Activated CD4-positive, alpha-beta T cell treated with anti-CD3 and anti-CD28 coated beads, Interleukin-2, amount 50 U/mL, for 1 hour (primary cell): ENCODE measurements at regions not wholly inside any gene's neighbourhood (a gene's known extent, or its start where the extent isn't known, plus 50 kb on each side); places are given as distances from the start of the nearest gene placed in this dataset.
"Not testable (repeated sequence)": the region's sequence is repeated elsewhere in the genome, so short reads cannot be mapped to it uniquely, and the experiment has no call there.

Experiments used
- DNase-seq: peaks from one replicate; pipeline ENCODE4 v3.0.0-alpha.2; 2020

DNA sequence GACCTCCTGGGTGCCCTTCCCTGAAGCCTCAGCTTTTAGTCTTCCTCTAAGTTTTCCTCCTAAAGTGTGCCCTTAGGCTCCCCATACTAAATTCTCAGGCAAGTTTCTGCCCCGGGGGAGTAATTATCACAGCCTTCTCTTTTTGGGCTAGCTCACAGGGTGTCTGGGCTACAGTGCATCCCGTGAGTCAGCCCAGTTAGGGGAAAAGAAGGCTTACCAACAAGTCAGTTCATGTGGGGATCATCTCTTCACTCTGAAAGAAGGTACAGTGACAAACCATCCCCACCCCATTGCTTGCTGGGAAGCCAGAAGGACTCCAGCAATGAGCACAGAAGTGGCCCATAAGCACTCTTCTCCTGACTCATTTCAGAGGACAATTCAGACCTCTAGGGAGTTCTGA lies 134.7 kb upstream of the FAM9C start:
- no peak for DNase-seq

GRCh38 chrX:13177921-13178566 lies 133.6 kb upstream of the FAM9C start:
- DNase-seq = no peak

- DNase-seq = no peak
Measured at GRCh38 chrX:13175056-13175455, 130.6 kb upstream of the FAM9C start.

GRCh38 chrX:13170966-13171558 lies 126.6 kb upstream of the FAM9C start:
- no peak for DNase-seq

DNA sequence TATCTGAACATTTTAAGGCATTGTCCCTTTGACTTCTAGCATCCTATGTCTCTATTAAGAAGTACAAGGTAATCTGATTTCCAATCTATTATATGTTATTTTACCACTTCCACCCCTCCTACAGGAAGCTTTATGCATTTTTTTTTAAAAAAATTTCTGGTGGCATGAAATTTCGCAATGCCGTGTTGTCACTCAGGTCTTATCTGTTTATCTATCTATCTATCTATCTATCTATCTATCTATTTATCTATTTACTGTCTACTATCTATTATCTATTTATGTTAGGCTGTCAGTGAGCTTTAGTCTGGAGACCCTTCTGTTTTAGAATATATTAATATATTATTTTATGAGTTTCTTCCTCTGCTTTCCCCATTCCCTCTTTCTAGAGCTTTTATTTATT lies 125.3 kb upstream of the FAM9C start:
- DNase-seq = no peak

- DNase-seq = no peak
Measured at GRCh38 chrX:13168269-13168668, 123.8 kb upstream of the FAM9C start.

DNA sequence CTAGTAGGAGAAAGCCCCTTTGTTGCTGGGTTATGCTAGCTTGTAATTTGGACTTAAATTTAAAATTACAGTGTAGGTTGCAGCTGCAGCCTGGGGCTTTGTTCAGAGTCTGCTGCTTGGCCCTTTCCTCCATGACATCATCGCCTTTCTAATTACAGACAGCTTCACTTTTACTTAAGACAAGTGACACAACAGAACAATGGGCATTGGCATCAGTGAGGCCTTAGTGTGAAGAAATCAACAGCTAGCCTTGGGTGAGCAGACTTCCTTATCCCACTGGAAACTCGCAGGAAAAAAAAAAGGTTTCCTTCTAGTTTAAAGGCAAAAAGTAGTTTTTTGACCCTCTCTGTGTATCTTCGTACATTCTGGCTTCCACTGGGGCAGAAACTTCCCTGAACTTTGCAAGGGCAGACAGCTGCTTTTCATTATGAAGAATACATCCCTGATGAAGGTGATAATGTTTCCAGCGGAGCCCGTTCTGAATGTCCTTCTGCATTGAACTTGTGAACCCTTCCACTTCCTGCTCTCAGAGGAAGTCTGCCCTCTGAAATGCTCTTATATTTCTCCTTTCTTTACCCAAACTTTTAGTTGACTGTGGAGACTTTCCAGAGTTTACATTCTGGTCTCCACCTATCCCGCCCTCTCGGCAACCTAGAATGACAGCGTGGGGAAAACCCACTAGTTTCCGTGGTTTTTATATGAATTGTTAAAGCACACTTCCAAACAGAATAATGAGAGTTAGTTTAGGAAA lies 123.2 kb upstream of the FAM9C start:
- DNase-seq = peak; percentile 1

DNA sequence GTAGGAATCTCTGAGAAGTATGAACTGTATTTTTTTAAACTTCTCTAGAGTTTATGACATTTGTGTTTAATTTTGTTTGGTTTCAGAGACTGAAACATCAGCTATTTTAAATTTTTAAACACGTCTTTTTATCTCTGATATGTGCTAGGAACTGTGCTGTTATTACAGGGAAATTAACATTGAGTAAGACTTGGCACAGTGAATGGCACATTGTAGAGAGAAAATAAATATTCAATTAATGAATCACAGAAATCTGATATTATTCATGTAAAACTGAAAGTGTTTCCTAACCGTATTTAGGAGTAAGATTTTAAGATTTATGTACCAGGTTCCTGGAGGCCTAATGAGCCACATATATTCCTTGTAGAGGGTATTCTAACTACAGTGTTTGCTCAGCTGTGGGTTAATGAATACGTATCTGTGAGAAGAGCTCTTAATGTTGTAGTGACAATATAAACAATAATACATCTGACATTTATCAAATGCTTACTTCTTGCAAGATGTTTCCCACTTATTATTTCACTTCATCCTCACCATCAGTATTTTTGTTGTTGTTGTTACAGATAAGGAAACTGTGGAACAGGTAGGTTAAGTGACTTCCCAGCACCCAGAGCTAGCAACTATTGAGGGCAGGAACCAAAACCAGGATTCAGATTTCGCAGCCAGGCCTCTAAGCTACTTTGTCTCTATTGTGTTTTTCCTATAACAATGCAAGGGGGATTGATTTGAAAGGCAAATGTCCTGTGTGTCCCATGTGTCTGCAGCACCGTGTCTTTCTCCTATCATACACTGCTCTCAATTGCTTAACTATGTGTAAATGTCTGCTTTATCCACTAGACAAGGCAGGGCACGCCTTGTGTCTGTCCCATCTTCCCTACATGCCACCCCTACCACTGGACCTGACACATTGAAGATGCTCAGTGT lies 121.1 kb upstream of the FAM9C start:
- no peak for DNase-seq

DNA sequence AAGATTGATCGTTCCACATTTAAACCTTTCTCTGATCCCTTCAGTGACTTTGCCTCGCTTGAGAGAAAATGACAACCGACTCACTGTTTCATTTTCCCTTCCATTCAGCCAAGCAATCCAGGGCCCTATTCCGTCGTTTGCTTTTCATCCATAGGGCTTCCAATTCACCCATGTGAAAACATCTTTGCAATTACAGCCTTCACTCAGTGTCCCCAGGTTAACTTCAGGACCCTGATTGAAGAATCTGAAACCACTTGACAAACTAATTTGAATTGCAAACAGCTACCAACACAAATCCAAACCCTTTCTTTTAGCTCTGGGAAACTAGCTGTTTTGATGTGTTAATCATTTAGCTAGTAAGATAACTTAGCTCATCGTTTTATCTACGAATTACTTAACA lies 120.2 kb upstream of the FAM9C start:
- DNase-seq = no peak

GRCh38 chrX:13162772-13163410 lies 118.5 kb upstream of the FAM9C start:
- no peak for DNase-seq

DNA sequence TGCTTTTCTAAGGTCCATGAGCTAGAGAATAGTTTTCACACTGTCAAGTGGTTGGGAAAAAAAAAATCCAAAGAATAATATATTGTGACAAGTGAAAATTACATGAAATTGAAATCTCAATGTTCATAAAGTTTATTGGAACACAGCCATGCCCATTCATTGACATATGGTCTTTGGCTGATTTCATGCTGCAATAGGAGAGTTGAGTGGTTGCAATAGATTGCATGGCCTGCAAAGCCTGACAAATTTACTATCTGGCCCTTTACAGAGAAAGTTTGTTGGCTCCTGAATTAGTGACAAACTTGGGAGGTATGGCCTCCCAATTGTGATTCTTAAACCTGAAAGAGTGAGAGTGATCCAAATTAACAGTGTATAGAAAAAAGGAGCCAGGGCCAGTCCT lies 115.5 kb upstream of the FAM9C start:
- DNase-seq = no peak

DNA sequence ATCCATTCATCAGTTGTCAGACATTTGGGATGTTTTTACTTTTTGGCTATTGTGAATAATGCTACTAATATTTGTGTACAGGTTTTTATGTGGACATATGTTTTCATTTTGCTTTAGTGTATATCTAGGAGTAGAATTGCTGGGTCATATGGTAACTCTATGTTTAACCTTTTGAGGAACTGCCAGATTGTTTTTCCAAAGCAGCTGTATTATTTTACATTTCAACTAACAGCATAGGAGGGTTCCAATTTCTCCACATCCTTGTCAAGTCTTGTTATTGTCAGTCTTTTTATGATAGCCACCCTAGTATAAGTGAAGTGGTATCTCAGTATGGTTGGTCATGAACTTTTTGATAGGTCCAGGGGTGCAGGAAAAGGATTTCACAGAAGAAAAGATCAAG lies 114.5 kb upstream of the FAM9C start:
- DNase-seq = no peak

DNA sequence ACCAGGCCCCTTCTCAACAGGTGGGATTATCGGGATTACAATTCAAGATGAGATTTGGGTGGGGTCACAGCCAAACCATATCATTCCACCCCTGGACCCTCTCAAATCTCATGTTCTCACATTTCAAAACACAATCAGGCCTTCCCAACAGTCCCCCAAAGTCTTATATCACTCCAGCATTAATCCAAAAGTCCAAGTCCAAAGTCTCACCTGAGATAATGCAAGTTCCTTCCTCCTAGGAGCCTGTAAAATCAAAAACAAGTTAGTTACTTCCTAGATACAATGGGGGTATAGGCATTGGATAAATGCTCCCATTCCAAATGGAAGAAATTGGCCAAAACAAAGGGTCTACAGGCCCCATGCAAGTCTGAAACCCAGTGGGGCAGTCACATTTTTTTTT lies 111.1 kb upstream of the FAM9C start:
- not testable (repeated sequence) for DNase-seq

GRCh38 chrX:13153796-13154195 lies 109.4 kb upstream of the FAM9C start:
- no peak for DNase-seq

- DNase-seq = no peak
Measured at GRCh38 chrX:13152518-13153185, 108.2 kb upstream of the FAM9C start.

DNA sequence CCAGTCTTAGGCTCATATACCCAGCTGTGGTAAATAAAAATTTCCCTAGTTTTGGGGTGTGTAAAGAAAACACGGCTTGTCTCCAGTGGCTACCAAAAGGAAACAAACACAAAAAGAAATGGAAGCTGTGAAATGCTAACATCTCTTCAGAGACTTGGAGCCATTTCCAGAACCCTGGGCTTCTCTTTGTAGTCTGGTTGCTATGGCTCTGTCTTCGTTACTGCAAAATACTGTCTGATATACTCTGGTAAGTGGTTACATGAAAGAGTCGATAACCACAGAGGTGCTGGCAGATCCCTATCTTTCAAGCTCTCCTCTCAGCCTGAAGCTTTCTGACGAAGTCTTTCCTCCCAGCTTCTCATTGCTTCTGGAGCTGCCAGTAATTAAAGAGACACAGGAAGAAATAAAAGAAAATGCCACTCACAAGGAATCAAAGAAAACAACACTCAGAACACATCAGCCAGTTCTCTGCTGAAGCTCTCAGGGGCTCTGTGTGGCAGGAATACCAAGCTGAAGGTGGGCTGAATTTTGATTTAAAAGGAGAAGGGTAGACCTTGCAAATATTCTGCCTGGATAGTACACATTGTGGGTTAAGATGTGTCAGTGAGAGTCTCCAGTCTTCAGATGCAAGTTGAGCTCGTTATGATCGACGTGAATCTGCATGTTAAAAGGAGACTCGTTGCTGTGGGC lies 107.6 kb upstream of the FAM9C start:
- peak; percentile 13 for DNase-seq

DNA sequence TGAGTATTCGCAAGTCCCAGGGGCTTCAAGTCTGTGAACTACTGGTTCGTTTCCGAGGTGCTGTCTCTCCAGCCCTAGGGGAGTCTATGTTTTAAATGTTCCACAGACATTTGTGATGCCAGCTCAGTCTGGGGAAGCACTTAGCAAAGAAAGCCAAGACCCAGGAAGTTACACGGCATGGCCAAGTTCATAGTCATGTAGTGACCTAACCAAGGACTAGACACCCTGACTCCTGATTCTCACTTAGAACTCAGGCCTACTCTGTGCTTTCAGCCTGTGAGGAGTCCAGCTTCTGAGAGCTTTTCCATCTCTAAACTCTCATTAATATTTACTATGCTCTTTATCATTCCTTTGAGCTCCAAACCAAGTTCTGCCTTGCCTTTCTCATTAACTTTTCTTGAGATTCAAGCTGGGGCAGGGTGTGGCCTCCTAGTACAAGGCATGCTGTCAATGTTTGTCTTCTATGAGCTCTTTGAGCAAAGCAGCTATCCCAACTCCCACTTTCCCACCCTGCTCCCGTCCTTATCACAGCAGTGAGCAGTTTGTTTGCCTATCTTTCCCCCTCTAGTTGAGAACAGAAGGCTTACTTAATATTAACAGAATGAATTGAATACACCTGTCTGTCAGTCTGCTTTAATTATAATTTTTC lies 105.4 kb upstream of the FAM9C start:
- no peak for DNase-seq

GRCh38 chrX:13147733-13148132 lies 103.3 kb upstream of the FAM9C start:
- no peak for DNase-seq

DNA sequence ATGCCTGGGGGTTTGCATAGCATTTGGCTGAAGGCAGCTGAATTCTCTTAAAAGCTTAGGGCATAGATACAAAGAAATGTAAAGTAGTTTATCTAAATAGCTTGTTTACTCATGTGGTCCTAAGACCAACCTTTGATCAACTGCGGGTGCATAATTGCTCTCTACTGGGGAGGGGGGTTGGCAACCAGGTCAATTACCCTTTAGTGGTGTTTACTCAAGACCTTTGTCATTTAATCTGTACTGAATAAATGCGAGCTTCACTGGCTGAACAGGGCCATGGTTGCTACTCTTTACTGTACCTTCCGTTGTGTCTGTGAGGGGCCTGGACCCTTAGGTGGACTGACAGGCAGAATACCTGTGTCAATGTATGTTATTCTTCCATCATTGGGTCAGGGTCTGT lies 102.7 kb upstream of the FAM9C start:
- no peak for DNase-seq

DNA sequence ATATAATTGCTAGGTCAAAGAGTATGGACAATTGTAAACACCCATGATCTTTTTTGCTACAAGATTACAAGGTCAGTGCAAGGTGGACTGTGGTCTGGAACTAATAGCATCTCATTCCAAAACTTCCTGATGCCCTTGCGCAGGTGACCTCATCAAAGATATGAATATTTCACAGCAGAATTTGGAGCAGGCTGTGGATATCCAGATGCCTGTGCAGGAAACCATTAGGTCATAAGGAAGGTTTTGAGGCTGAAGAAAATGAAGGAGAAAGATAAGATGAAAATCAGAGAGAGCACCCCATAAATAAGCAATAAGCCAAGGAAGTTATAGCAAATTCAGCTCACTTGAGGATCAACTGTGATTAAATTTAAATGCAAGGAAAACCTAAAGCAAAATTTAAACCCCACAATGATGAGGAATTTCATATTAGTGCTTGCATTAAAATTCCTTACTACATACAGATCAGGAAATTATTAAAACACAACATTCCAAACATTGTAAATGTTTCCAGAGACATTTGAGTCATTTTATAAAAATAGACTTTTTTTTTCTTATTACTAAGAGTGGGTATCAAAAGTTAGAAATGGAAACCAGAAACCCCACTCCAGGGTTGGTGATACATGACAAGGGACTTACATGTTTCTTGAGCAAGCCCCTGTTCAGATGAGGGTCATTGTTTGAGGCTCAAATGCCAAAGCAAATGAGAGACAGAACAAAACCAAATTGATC lies 100.7 kb upstream of the FAM9C start:
- no peak for DNase-seq
